ENCODE measurements at regions not wholly inside any gene's neighbourhood (a gene's known extent, or its start where the extent isn't known, plus 50 kb on each side); places are given as distances from the start of the nearest gene placed in this dataset.

DNA sequence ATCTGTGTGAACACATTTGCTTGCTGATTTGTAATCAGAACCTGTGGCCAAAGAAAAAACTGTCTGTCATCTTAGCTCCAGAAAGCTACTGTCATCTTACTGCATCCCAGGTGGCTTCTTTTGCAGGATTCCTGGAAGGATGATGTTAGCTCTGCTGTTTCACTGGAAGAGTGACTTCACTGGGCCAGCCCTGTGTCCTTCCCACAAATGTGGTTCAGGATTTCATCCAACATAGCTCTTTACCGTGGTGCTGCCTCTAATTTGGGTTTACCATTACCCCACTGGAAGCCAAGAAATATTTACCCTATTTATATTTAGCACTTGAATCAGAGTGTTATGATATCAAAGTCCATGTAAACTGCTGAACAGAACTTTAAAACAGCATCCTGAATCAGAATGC is 501.0 kb downstream of the GADD45G start:
- Histone ChIP-seq H3K9me3 (ENCODE audit: low read length) (no peaks in the 10 kb centered on the region), H3K4me1 (ENCODE audit: insufficient read depth, low read length, severe bottlenecking) (no peaks in the 10 kb centered on the region), H4K20me1 (ENCODE audit: insufficient read depth, low read length) (no peaks in the 10 kb centered on the region), H3K9ac (ENCODE audit: low read length) (no peak overlapping the region), H3K27me3 (ENCODE audit: insufficient read depth, low read length) (no peaks in the 10 kb centered on the region), H3K27ac (ENCODE audit: low read depth, low read length, poor library complexity, severe bottlenecking) (no peak overlapping the region), H3K9me2 (ENCODE audit: low read depth, low read length) (no peaks in the 10 kb centered on the region), H3F3A (ENCODE audit: insufficient read depth, low read length) (no peaks in the 10 kb centered on the region), H3K4me3 (ENCODE audit: low read depth, low read length, poor library complexity, severe bottlenecking) (no peak overlapping the region), H2AFZ (ENCODE audit: low read length) (no peak overlapping the region), H3K79me2 (ENCODE audit: insufficient read depth, low read length) (no peaks in the 10 kb centered on the region), H3K36me3 (ENCODE audit: insufficient read depth, low read length) (no peaks in the 10 kb centered on the region), H3K4me2 (ENCODE audit: low read length) (no peak overlapping the region)
- TF ChIP-seq EZH2 (IDR thresholded peaks at IDR 0.05; ENCODE audit: borderline replicate concordance, low read length) = no peak
- TF ChIP-seq CTCF (IDR thresholded peaks at IDR 0.05; ENCODE audit: low read length) = no peak

DNA sequence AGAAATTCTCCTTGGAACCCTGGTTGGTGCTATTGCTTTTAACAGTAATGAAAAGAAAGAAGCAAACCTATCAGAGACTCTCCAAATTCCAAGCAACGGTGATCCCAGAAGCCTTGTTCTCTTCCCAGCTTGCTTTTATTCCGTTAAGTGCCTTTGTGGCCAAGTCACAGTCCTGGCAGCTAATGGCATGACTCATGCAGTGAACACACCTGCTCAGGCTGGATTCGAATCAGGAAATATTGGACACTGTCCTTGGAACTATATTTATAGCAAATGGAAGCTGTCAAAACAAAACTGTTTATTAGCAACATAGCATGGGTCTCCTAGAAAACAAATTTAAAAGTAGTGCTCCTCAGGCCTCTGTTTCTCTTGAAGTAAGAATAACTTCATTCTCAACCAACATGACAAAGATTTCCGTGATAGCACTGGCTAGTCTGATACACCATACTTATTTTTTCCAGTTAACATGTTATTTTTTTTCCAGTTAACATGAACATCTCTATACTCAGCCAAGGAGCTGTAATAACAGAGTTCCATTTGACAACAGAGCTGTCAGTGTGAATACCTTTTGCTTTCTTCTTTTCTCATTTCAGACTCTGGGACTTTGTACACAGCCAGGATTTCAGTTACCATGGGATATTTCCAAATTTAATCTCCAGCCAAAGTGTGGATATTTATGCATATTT is 502.4 kb downstream of the GADD45G start:
- H3K27ac ChIP-seq (ENCODE audit: low read depth, low read length, poor library complexity, severe bottlenecking) = no peak overlapping the region
- no peak overlapping the region for H3K4me2 ChIP-seq (ENCODE audit: low read length)
- H2AFZ ChIP-seq (ENCODE audit: low read length) = no peak overlapping the region
- TF ChIP-seq EZH2 (IDR thresholded peaks at IDR 0.05; ENCODE audit: borderline replicate concordance, low read length) (no peak), CTCF (IDR thresholded peaks at IDR 0.05; ENCODE audit: low read length) (no peak)
- H4K20me1 ChIP-seq (ENCODE audit: insufficient read depth, low read length) = no peaks in the 10 kb centered on the region
- no peaks in the 10 kb centered on the region for H3K79me2 ChIP-seq (ENCODE audit: insufficient read depth, low read length)
- no peaks in the 10 kb centered on the region for H3K9me3 ChIP-seq (ENCODE audit: low read length)
- H3K9me2 ChIP-seq (ENCODE audit: low read depth, low read length) = no peaks in the 10 kb centered on the region
- no peaks in the 10 kb centered on the region for H3F3A ChIP-seq (ENCODE audit: insufficient read depth, low read length)
- no peak overlapping the region for H3K4me3 ChIP-seq (ENCODE audit: low read depth, low read length, poor library complexity, severe bottlenecking)
- H3K4me1 ChIP-seq (ENCODE audit: insufficient read depth, low read length, severe bottlenecking) = no peaks in the 10 kb centered on the region
- no peak overlapping the region for H3K9ac ChIP-seq (ENCODE audit: low read length)
- no peaks in the 10 kb centered on the region for H3K27me3 ChIP-seq (ENCODE audit: insufficient read depth, low read length)
- no peaks in the 10 kb centered on the region for H3K36me3 ChIP-seq (ENCODE audit: insufficient read depth, low read length)

DNA sequence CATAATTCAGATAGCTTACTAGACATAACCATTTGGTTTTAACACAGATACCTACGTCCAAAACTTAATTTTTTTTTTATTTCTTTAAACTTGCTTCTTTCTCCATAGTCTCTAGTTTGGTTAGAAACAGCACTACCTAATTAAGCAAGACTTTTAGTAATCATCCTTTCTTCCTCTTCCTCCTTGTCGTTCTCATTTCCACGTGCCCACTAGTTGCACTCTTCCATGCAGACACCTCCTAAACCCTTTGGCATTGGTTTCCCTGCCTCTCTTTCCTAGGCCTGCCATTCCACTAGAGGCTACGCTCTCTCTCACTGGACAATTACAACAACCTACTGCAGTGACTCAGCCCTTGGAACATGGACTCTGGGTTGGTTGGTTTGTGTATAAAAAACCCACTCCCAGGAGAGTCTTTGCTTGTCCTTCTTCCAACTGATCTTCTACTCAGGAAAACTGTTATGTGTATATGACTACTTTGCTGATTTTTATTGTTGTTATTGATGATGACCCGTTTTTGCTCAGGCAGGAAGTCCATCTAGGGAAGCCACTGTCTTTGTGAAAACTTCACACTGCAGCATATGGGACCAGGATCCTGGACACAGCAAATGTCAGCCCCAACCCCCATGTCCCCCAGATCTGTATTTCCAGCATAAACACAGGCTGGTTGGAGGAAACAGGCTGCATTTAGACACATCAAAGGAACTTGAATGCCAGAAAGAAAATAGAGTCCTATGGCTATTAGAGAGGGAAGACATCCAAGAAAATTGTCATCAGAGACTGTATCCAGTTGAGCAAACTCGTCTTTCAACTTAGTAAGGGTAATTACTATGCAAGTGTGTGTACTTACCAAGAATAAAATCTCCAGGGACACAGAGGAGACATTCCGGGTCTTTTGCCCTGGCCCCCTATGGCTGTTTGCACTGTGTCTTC is 503.2 kb downstream of the GADD45G start:
- H3K4me1 ChIP-seq (ENCODE audit: insufficient read depth, low read length, severe bottlenecking) = no peaks in the 10 kb centered on the region
- no peak overlapping the region for H3K27ac ChIP-seq (ENCODE audit: low read depth, low read length, poor library complexity, severe bottlenecking)
- H3F3A ChIP-seq (ENCODE audit: insufficient read depth, low read length) = no peaks in the 10 kb centered on the region
- TF ChIP-seq EZH2 (IDR thresholded peaks at IDR 0.05; ENCODE audit: borderline replicate concordance, low read length) (no peak), CTCF (IDR thresholded peaks at IDR 0.05; ENCODE audit: low read length) (no peak)
- H4K20me1 ChIP-seq (ENCODE audit: insufficient read depth, low read length) = no peaks in the 10 kb centered on the region
- no peaks in the 10 kb centered on the region for H3K36me3 ChIP-seq (ENCODE audit: insufficient read depth, low read length)
- no peak overlapping the region for H3K9ac ChIP-seq (ENCODE audit: low read length)
- H3K9me2 ChIP-seq (ENCODE audit: low read depth, low read length) = no peaks in the 10 kb centered on the region
- H2AFZ ChIP-seq (ENCODE audit: low read length) = no peak overlapping the region
- H3K79me2 ChIP-seq (ENCODE audit: insufficient read depth, low read length) = no peaks in the 10 kb centered on the region
- no peaks in the 10 kb centered on the region for H3K9me3 ChIP-seq (ENCODE audit: low read length)
- no peaks in the 10 kb centered on the region for H3K27me3 ChIP-seq (ENCODE audit: insufficient read depth, low read length)
- no peak overlapping the region for H3K4me2 ChIP-seq (ENCODE audit: low read length)
- no peak overlapping the region for H3K4me3 ChIP-seq (ENCODE audit: low read depth, low read length, poor library complexity, severe bottlenecking)

Data from OCI-LY1 (cell line).